ENCODE measurements at regions not wholly inside any gene's neighbourhood (a gene's known extent, or its start where the extent isn't known, plus 50 kb on each side); places are given as distances from the start of the nearest gene placed in this dataset.

DNA sequence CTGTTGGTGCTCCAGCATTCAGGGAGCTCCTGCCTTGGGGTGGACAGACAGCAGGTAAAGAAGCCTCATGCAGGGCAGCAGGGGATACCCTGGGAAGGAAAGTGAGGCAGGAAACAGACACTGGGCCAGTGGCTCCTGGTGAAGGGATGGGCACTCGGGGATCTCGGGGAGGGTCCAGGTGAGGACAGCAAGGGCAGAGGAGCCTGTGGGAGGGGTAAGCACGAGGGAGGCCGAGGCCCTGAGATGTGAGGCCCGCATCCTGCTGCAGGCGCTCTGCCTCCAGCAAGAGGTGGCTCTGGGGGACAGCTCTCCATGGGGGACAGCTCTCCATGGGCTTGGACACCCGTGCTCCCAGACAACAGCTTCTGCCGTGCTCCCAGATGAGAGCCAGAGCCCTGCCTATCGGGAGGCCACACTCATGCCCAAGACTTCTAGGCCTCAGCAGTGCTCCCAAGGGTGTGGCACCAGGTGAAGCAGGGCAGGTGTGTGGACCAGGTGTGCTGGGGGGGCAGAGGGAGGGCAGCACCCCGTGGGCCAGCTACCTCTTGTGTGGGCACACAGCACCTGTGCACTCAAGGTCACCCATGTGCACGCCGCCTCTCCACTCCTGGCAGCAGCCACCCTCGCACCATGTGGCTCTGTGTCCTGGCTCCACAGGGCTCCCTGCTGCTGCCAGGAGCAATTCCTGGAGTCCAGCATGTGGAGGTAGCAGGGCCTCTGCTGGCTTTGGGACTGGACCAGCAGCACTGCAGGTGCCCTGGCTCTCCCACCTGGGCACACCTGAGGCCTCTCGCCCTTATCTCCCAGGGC is 93.6 kb upstream of the INSIG1 start:
- peaks cover 29% of the 10 kb centered on the region for H3K9me3 Mint-ChIP-seq
- H3K36me3 Mint-ChIP-seq, result peaks cover 4% of the 10 kb centered on the region
- H3F3A ChIP-seq (ENCODE audit: low read depth), result no peaks in the 10 kb centered on the region

DNA sequence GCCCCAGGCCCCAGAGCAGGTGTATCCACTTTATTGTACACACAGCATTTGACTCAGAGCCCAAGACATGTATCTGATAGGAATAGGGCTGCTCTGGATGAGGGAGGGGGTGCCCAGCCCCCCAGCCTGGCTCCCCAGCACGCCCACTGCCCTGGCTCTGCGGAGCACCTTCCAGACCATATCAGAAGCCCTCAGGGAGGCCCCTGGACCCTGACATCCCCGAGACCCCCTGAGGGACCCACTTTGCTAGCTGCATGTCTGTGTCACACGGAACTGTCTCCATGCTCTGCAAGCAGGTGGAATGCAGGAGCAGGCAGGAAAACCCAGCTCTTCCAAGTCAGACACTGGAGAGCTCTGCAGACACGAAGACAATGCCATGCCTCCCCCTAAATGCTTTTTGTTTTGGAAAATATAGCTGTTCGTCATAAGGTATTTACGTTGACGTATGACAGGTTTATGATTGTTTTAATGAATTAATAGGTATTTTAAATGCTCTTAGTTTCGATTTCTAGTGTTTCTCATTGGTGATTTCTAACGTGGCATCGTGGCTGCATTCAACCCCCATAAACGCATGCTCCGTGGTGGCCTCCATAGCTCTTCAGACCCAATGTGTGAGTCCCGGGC is 92.8 kb upstream of the INSIG1 start:
- H3K9ac ChIP-seq, result no peak overlapping the region

More for the DNA sequence above, 93.6 kb upstream of the INSIG1 start:
- H3K27me3 ChIP-seq, result no peaks in the 10 kb centered on the region
- no peaks in the 10 kb centered on the region for H3K9me3 ChIP-seq (ENCODE audit: low read depth)
- H2AFZ ChIP-seq (replicated peaks), result no peak overlapping the region
- H3K36me3 ChIP-seq, result no peaks in the 10 kb centered on the region
- no peaks in the 10 kb centered on the region for H4K20me1 ChIP-seq (ENCODE audit: low read depth)
- H3K4me1 ChIP-seq, result no peaks in the 10 kb centered on the region
- H3K4me3 ChIP-seq, result no peak overlapping the region
- no peak for DNase-seq (ENCODE audit: low spot score)
- TF ChIP-seq EZH2 (IDR thresholded peaks at IDR 0.05) (no peak), EZH2phosphoT487 (IDR thresholded peaks at IDR 0.05) (no peak)
- TF ChIP-seq, protein P1, sequence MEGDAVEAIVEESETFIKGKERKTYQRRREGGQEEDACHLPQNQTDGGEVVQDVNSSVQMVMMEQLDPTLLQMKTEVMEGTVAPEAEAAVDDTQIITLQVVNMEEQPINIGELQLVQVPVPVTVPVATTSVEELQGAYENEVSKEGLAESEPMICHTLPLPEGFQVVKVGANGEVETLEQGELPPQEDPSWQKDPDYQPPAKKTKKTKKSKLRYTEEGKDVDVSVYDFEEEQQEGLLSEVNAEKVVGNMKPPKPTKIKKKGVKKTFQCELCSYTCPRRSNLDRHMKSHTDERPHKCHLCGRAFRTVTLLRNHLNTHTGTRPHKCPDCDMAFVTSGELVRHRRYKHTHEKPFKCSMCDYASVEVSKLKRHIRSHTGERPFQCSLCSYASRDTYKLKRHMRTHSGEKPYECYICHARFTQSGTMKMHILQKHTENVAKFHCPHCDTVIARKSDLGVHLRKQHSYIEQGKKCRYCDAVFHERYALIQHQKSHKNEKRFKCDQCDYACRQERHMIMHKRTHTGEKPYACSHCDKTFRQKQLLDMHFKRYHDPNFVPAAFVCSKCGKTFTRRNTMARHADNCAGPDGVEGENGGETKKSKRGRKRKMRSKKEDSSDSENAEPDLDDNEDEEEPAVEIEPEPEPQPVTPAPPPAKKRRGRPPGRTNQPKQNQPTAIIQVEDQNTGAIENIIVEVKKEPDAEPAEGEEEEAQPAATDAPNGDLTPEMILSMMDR (IDR thresholded peaks at IDR 0.05), result no peak
- H3K4me3 Mint-ChIP-seq, result no peak overlapping the region
- H3K4me2 ChIP-seq, result no peak overlapping the region
- no peak overlapping the region for H3K27ac ChIP-seq
- H3K4me1 Mint-ChIP-seq, result peaks cover 19% of the 10 kb centered on the region
- no peak overlapping the region for H3K9ac ChIP-seq
- H3K27me3 Mint-ChIP-seq (ENCODE audit: insufficient read depth, low read depth), result peaks cover 19% of the 10 kb centered on the region
- no peak overlapping the region for H3K27ac Mint-ChIP-seq
- H3K79me2 ChIP-seq (ENCODE audit: low read depth), result no peaks in the 10 kb centered on the region

GRCh38 chr7:155205368-155206317 is 92.0 kb upstream of the INSIG1 start:
- H3K36me3 Mint-ChIP-seq, result peaks cover 4% of the 10 kb centered on the region
- no peak overlapping the region for H3K9ac ChIP-seq
- no peaks in the 10 kb centered on the region for H3K4me1 ChIP-seq
- H3K4me2 ChIP-seq, result no peak overlapping the region
- H3K36me3 ChIP-seq, result no peaks in the 10 kb centered on the region
- H3K27me3 Mint-ChIP-seq (ENCODE audit: insufficient read depth, low read depth), result peaks cover 16% of the 10 kb centered on the region
- no peaks in the 10 kb centered on the region for H3K79me2 ChIP-seq (ENCODE audit: low read depth)
- DNase-seq (ENCODE audit: low spot score), result peak; percentile 20
- peak overlapping the region; percentile 84 for H3K27ac Mint-ChIP-seq
- no peak overlapping the region for H3K27ac ChIP-seq
- no peaks in the 10 kb centered on the region for H3F3A ChIP-seq (ENCODE audit: low read depth)
- H3K4me3 ChIP-seq, result no peak overlapping the region
- peaks cover 19% of the 10 kb centered on the region for H3K4me1 Mint-ChIP-seq
- H3K4me3 Mint-ChIP-seq, result peak overlapping the region; percentile 3
- TF ChIP-seq EZH2 (IDR thresholded peaks at IDR 0.05), result no peak
- TF ChIP-seq, protein P1 (IDR thresholded peaks at IDR 0.05), result no peak
- no peak for TF ChIP-seq EZH2phosphoT487 (IDR thresholded peaks at IDR 0.05)
- no peaks in the 10 kb centered on the region for H4K20me1 ChIP-seq (ENCODE audit: low read depth)
- no peaks in the 10 kb centered on the region for H3K27me3 ChIP-seq
- H2AFZ ChIP-seq (replicated peaks), result no peak overlapping the region
- H3K9me3 ChIP-seq (ENCODE audit: low read depth), result no peaks in the 10 kb centered on the region
- peaks cover 19% of the 10 kb centered on the region for H3K9me3 Mint-ChIP-seq

More for the DNA sequence above, 92.8 kb upstream of the INSIG1 start:
- TF ChIP-seq EZH2phosphoT487 (IDR thresholded peaks at IDR 0.05) (no peak), EZH2 (IDR thresholded peaks at IDR 0.05) (no peak)
- TF ChIP-seq, protein P1 (IDR thresholded peaks at IDR 0.05), result no peak
- H3K4me1 Mint-ChIP-seq, result peaks cover 19% of the 10 kb centered on the region
- H3K4me3 ChIP-seq, result no peak overlapping the region
- H3F3A ChIP-seq (ENCODE audit: low read depth), result no peaks in the 10 kb centered on the region
- H3K9me3 ChIP-seq (ENCODE audit: low read depth), result no peaks in the 10 kb centered on the region
- H3K27me3 ChIP-seq, result no peaks in the 10 kb centered on the region
- no peak overlapping the region for H3K4me2 ChIP-seq
- H4K20me1 ChIP-seq (ENCODE audit: low read depth), result no peaks in the 10 kb centered on the region
- no peaks in the 10 kb centered on the region for H3K36me3 ChIP-seq
- H3K27ac Mint-ChIP-seq, result peak overlapping the region; percentile 84
- no peak overlapping the region for H3K27ac ChIP-seq
- no peak for DNase-seq (ENCODE audit: low spot score)
- no peak overlapping the region for H2AFZ ChIP-seq (replicated peaks)
- H3K4me3 Mint-ChIP-seq, result no peak overlapping the region
- peaks cover 4% of the 10 kb centered on the region for H3K36me3 Mint-ChIP-seq
- no peaks in the 10 kb centered on the region for H3K4me1 ChIP-seq
- H3K79me2 ChIP-seq (ENCODE audit: low read depth), result no peaks in the 10 kb centered on the region
- peaks cover 23% of the 10 kb centered on the region for H3K9me3 Mint-ChIP-seq
- H3K27me3 Mint-ChIP-seq (ENCODE audit: insufficient read depth, low read depth), result peaks cover 16% of the 10 kb centered on the region

All from neural progenitor cell (in vitro differentiated cells).